DND-41 (cell line): ENCODE measurements at regions not wholly inside any gene's neighbourhood (a gene's known extent, or its start where the extent isn't known, plus 50 kb on each side); places are given as distances from the start of the nearest gene placed in this dataset.
"Not testable (repeated sequence)": the region's sequence is repeated elsewhere in the genome, so short reads cannot be mapped to it uniquely, and the experiment has no call there.

ENCODE experiments used
- ATAC-seq: fragments of 200-7000 bp; cut with Tn5 transposase; 3 replicates; pipeline ENCODE4 v1.9.1; 2021; ENCODE audit warnings: low read depth; ENCODE audit not compliant: insufficient read depth
- DNase-seq: peaks from one replicate; pipeline ENCODE4 v3.0.0-alpha.2; 2020
- H2AFZ ChIP-seq: 2 replicates; pipeline ENCODE4 v1.6.0; 2012; ENCODE audit warnings: low read depth, low read length
- H3K27ac ChIP-seq: 2 replicates; pipeline ENCODE4 v1.5.1; 2012; ENCODE audit warnings: low read length, inconsistent platforms
- H3K27me3 ChIP-seq: fragments of 200-600 bp; sonication (generic); 2 replicates; pipeline ENCODE4 v1.6.0; 2012; ENCODE audit warnings: low read length, mild to moderate bottlenecking, inconsistent platforms; ENCODE audit not compliant: insufficient read depth, poor library complexity
- H3K36me3 ChIP-seq: 2 replicates; pipeline ENCODE4 v1.5.1; 2012; ENCODE audit warnings: low read length, inconsistent platforms; ENCODE audit not compliant: insufficient read depth
- H3K4me1 ChIP-seq: 2 replicates; pipeline ENCODE4 v1.5.1; 2012; ENCODE audit warnings: mild to moderate bottlenecking, low read length; ENCODE audit not compliant: insufficient read depth
- H3K4me2 ChIP-seq: 2 replicates; pipeline ENCODE4 v1.6.0; 2012; ENCODE audit warnings: mild to moderate bottlenecking, moderate library complexity, low read length, inconsistent platforms; ENCODE audit not compliant: insufficient read depth
- H3K4me3 ChIP-seq, 2 experiments: fragments of 200-600 bp in 1 of 2; shearing (Covaris generic) in 1 of 2; 2 replicates each; pipeline ENCODE4 v1.5.1; 2012 to 2016; ENCODE audit warnings: inconsistent platforms in 2 of 2, low read length in 2 of 2, mild to moderate bottlenecking in 2 of 2, low read depth in 1 of 2, moderate library complexity in 1 of 2
- H3K79me2 ChIP-seq: 2 replicates; pipeline ENCODE4 v1.6.0; 2012; ENCODE audit warnings: low read length, inconsistent platforms; ENCODE audit not compliant: insufficient read depth
- H3K9ac ChIP-seq: 2 replicates; pipeline ENCODE4 v1.6.0; 2012; ENCODE audit warnings: low read depth, mild to moderate bottlenecking, inconsistent platforms, low read length, moderate library complexity
- H3K9me3 ChIP-seq: 2 replicates; pipeline ENCODE4 v1.5.1; 2012; ENCODE audit warnings: low read length, moderate library complexity, mild to moderate bottlenecking, inconsistent platforms; ENCODE audit not compliant: insufficient read depth, severe bottlenecking
- H4K20me1 ChIP-seq: 2 replicates; pipeline ENCODE4 v1.6.0; 2012; ENCODE audit warnings: low read length; ENCODE audit not compliant: insufficient read depth
- CTCF ChIP-seq: IDR thresholded peaks from 2 replicates; pipeline ENCODE4 v1.5.1; 2012; ENCODE audit warnings: borderline replicate concordance, low read length, moderate library complexity, mild to moderate bottlenecking; ENCODE audit not compliant: poor library complexity, severe bottlenecking; ENCODE audit errors: extremely low read depth
- EZH2 ChIP-seq: IDR thresholded peaks from 3 replicates; pipeline ENCODE4 v1.6.1; 2012; ENCODE audit warnings: borderline replicate concordance, low read depth, mild to moderate bottlenecking, moderate library complexity, low read length, inconsistent platforms; ENCODE audit not compliant: severe bottlenecking

DNA sequence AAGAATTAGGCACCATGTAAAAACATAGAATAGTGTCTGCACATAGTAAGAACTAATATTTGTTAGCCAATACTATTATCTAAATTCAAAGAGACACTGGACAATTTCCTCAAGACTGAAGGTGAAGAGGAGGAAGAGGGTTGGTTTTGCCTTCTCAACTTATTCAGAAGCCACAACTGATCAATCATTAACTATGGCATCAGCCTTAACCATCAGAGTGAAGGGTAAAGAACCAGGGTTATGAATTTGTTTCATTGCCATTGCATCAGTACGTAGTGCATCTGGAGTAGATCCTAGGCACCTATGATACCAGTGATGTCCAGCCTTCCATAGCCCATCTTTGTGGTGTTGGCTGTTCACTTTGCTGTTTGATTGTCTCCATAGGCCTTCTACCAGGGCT is 421.7 kb upstream of the DEPDC1 start:
- no peaks in the 10 kb centered on the region for H3K9me3 ChIP-seq
- no peaks in the 10 kb centered on the region for H3K27me3 ChIP-seq
- ATAC-seq (no peak), DNase-seq (no peak)
- no peak overlapping the region for H3K27ac ChIP-seq
- H4K20me1 ChIP-seq: no peaks in the 10 kb centered on the region
- H3K9ac ChIP-seq: no peak overlapping the region
- TF ChIP-seq CTCF (no peak), EZH2 (no peak)
- no peak overlapping the region for H3K4me2 ChIP-seq
- H2AFZ ChIP-seq: no peak overlapping the region
- no peaks in the 10 kb centered on the region for H3K4me1 ChIP-seq
- H3K79me2 ChIP-seq: no peaks in the 10 kb centered on the region
- no peak overlapping the region for H3K4me3 ChIP-seq
- no peaks in the 10 kb centered on the region for H3K36me3 ChIP-seq

GRCh38 chr1:68919075-68919474 is 422.2 kb upstream of the DEPDC1 start:
- Histone ChIP-seq H3K27ac (no peak overlapping the region), H3K4me2 (no peak overlapping the region), H3K4me1 (no peaks in the 10 kb centered on the region), H3K9me3 (no peaks in the 10 kb centered on the region), H4K20me1 (no peaks in the 10 kb centered on the region), H2AFZ (no peak overlapping the region), H3K9ac (no peak overlapping the region), H3K4me3 (no peak overlapping the region), H3K27me3 (no peaks in the 10 kb centered on the region), H3K79me2 (no peaks in the 10 kb centered on the region), H3K36me3 (no peaks in the 10 kb centered on the region)
- DNase-seq: no peak
- ATAC-seq: no peak
- TF ChIP-seq EZH2 (no peak), CTCF (no peak)

GRCh38 chr1:68923475-68924088 is 426.7 kb upstream of the DEPDC1 start:
- ATAC-seq: not testable (repeated sequence)

DNA sequence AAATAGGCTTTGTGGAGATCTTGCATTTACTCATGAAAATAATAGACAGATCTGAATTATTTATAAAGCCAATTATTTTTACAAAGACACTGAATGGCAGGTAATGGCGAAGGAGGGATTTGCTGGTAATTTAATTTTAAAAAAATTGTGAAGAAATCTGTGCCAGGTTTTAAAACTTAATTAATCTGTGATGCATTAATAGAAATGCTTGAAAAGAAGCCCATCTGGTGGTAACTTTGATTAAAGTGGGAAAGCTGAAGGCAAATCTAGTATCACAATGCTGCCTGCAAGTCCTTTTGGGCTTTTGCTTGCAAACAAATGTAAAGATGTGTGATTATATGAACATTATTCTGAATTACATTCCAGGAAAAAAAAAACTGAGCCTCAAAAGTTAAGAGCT is 433.2 kb upstream of the DEPDC1 start:
- no peaks in the 10 kb centered on the region for H3K79me2 ChIP-seq

More at GRCh38 chr1:68923475-68924088, 426.7 kb upstream of the DEPDC1 start:
- not testable (repeated sequence) for H3K9ac ChIP-seq, H4K20me1 ChIP-seq, DNase-seq, H3K4me3 ChIP-seq, H2AFZ ChIP-seq, H3K27ac ChIP-seq, H3K4me1 ChIP-seq, H3K27me3 ChIP-seq, H3K79me2 ChIP-seq, H3K4me2 ChIP-seq, H3K9me3 ChIP-seq, H3K36me3 ChIP-seq

More for the DNA sequence above, 433.2 kb upstream of the DEPDC1 start:
- Histone ChIP-seq H2AFZ (no peak overlapping the region), H3K4me2 (no peak overlapping the region), H3K27ac (no peak overlapping the region), H3K27me3 (no peaks in the 10 kb centered on the region), H3K4me3 (no peak overlapping the region), H3K9me3 (no peaks in the 10 kb centered on the region), H3K9ac (no peak overlapping the region), H3K36me3 (no peaks in the 10 kb centered on the region), H3K4me1 (no peaks in the 10 kb centered on the region), H4K20me1 (no peaks in the 10 kb centered on the region)
- no peak for ATAC-seq
- no peak for TF ChIP-seq CTCF
- no peak for TF ChIP-seq EZH2
- no peak for DNase-seq
